OCI-LY1 (cell line): ENCODE measurements at regions not wholly inside any gene's neighbourhood (a gene's known extent, or its start where the extent isn't known, plus 50 kb on each side); places are given as distances from the start of the nearest gene placed in this dataset.

Source experiments
- H2AFZ ChIP-seq: fragments of 200-600 bp; sonication (generic), shearing (Covaris generic); 2 replicates; pipeline ENCODE4 v1.6.0; 2014; ENCODE audit warnings: antibody characterized with exemption, mild to moderate bottlenecking, low read length
- H3F3A ChIP-seq: fragments of 200-600 bp; sonication (generic), shearing (Covaris generic); 2 replicates; pipeline ENCODE4 v1.6.0; 2014; ENCODE audit warnings: mild to moderate bottlenecking, antibody characterized with exemption, low read length, moderate library complexity; ENCODE audit not compliant: insufficient read depth
- H3K27ac ChIP-seq: fragments of 200-600 bp; sonication (generic); 2 replicates; pipeline ENCODE4 v1.5.1; 2014; ENCODE audit warnings: low read length, mixed run types, mild to moderate bottlenecking, low read depth; ENCODE audit not compliant: poor library complexity, severe bottlenecking
- H3K27me3 ChIP-seq: fragments of 200-600 bp; sonication (generic); 2 replicates; pipeline ENCODE4 v1.6.0; 2014; ENCODE audit warnings: antibody characterized with exemption, mild to moderate bottlenecking, low read length, moderate library complexity; ENCODE audit not compliant: insufficient read depth
- H3K36me3 ChIP-seq: fragments of 200-600 bp; sonication (generic); 2 replicates; pipeline ENCODE4 v1.6.1; 2014; ENCODE audit warnings: mild to moderate bottlenecking, antibody characterized with exemption, low read length, moderate library complexity, mixed read lengths; ENCODE audit not compliant: insufficient read depth
- H3K4me1 ChIP-seq: fragments of 200-600 bp; sonication (generic); 2 replicates; pipeline ENCODE4 v1.5.1; 2014; ENCODE audit warnings: mild to moderate bottlenecking, low read length, moderate library complexity; ENCODE audit not compliant: insufficient read depth, severe bottlenecking
- H3K4me2 ChIP-seq: fragments of 200-600 bp; sonication (generic), shearing (Covaris generic); 2 replicates; pipeline ENCODE4 v1.6.1; 2014; ENCODE audit warnings: low read length
- H3K4me3 ChIP-seq: fragments of 200-600 bp; sonication (generic); 2 replicates; pipeline ENCODE4 v1.5.1; 2014; ENCODE audit warnings: low read length, low read depth, mild to moderate bottlenecking, mixed read lengths; ENCODE audit not compliant: poor library complexity, severe bottlenecking
- H3K79me2 ChIP-seq: fragments of 200-600 bp; shearing (Covaris generic); 2 replicates; pipeline ENCODE4 v1.6.1; 2016; ENCODE audit warnings: mixed run types, low read length, mixed read lengths; ENCODE audit not compliant: insufficient read depth
- H3K9ac ChIP-seq: fragments of 200-600 bp; sonication (generic), shearing (Covaris generic); 2 replicates; pipeline ENCODE4 v1.6.1; 2014; ENCODE audit warnings: mild to moderate bottlenecking, low read length, mixed read lengths
- H3K9me2 ChIP-seq: fragments of 200-600 bp; sonication (generic), shearing (Covaris generic); 2 replicates; pipeline ENCODE4 v1.6.1; 2014; ENCODE audit warnings: low read depth, mild to moderate bottlenecking, low read length, mixed read lengths
- H3K9me3 ChIP-seq: fragments of 200-600 bp; shearing (Covaris generic); 2 replicates; pipeline ENCODE4 v1.6.1; 2014; ENCODE audit warnings: low read length, mixed read lengths
- H4K20me1 ChIP-seq: fragments of 200-600 bp; sonication (generic), shearing (Covaris generic); 2 replicates; pipeline ENCODE4 v1.6.0; 2016; ENCODE audit warnings: mild to moderate bottlenecking, low read length; ENCODE audit not compliant: insufficient read depth
- CTCF ChIP-seq: fragments of 200-600 bp; sonication (generic), shearing (Covaris generic); IDR thresholded peaks from 2 replicates; pipeline ENCODE4 v1.5.1; 2017; ENCODE audit warnings: mild to moderate bottlenecking, antibody characterized with exemption, low read length, moderate library complexity, mixed read lengths
- EZH2 ChIP-seq: fragments of 200-600 bp; sonication (generic), shearing (Covaris generic); IDR thresholded peaks from 2 replicates; pipeline ENCODE4 v1.8.0; 2017; ENCODE audit warnings: borderline replicate concordance, mixed run types, mild to moderate bottlenecking, antibody characterized with exemption, low read length, moderate library complexity, mixed read lengths

DNA sequence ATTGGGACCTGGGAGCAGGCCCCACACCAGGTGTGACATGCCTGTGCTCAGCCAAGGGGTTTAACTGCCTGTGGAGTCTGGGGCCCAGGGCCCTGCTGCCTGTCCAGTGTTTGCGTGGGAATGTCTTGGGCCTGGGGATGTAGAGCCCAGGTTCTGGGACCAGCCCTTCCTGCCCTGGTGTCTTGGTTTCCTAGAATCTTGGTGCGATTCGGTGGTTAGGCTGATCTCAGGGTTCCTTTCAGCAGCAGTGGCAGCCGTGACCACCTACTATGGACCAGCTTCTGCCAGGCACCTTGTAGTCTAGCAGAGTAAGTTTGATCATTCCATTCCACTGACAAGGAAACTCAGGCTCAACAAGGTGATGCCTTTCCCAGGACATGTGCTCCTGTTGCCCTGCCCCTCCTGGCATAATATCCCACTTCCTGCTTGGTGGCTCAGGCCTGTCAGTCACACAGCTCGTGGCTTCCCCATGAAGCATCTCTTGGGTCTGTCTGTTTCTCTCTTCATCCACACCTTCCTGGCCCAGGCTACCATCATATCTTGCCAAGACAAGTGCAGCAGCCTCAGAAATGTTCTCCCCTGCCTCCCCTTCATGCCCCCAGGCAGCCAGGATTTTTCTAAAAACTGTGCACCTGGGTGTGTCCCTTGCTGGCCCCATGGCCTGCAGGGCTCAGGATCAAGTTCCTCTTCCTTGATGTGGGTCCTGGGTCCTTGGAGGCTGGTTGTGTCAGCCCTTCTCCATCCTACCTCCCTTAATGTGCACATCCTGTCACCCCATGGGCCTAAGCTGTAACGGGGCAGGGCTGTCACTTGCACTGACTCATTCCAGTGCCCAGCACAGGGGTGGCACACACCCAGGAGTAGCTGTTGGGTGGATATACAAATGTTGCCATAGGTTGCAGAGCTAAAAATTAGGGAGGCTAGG lies 101.6 kb downstream of the SLC25A47 start:
- Histone ChIP-seq H3K4me1 (no peaks in the 10 kb centered on the region), H3K27me3 (no peaks in the 10 kb centered on the region; the same call in 1 of the 2 replicates)

GRCh38 chr14:100425429-100425827 lies 102.3 kb downstream of the SLC25A47 start:
- H3K9me2 ChIP-seq: no peaks in the 10 kb centered on the region
- no peak overlapping the region for H3K9ac ChIP-seq
- no peaks in the 10 kb centered on the region for H3K79me2 ChIP-seq
- no peaks in the 10 kb centered on the region for H3F3A ChIP-seq
- TF ChIP-seq EZH2 (no peak), CTCF (no peak)
- H3K4me2 ChIP-seq: no peak overlapping the region
- no peak overlapping the region for H3K4me3 ChIP-seq
- H3K27ac ChIP-seq: no peak overlapping the region
- no peaks in the 10 kb centered on the region for H4K20me1 ChIP-seq
- no peaks in the 10 kb centered on the region for H3K4me1 ChIP-seq
- no peaks in the 10 kb centered on the region for H3K36me3 ChIP-seq
- H2AFZ ChIP-seq: no peak overlapping the region
- H3K9me3 ChIP-seq: no peaks in the 10 kb centered on the region
- no peaks in the 10 kb centered on the region; the same call in 1 of the 2 replicates for H3K27me3 ChIP-seq

More for the DNA sequence above, 101.6 kb downstream of the SLC25A47 start:
- TF ChIP-seq CTCF (no peak), EZH2 (no peak)
- no peaks in the 10 kb centered on the region for H4K20me1 ChIP-seq
- H3K9me3 ChIP-seq: no peaks in the 10 kb centered on the region
- no peak overlapping the region for H3K27ac ChIP-seq
- H3K36me3 ChIP-seq: no peaks in the 10 kb centered on the region
- no peaks in the 10 kb centered on the region for H3K9me2 ChIP-seq
- H3K4me3 ChIP-seq: no peak overlapping the region
- H2AFZ ChIP-seq: no peak overlapping the region
- no peaks in the 10 kb centered on the region for H3F3A ChIP-seq
- H3K79me2 ChIP-seq: no peaks in the 10 kb centered on the region
- no peak overlapping the region for H3K9ac ChIP-seq
- H3K4me2 ChIP-seq: no peak overlapping the region

DNA sequence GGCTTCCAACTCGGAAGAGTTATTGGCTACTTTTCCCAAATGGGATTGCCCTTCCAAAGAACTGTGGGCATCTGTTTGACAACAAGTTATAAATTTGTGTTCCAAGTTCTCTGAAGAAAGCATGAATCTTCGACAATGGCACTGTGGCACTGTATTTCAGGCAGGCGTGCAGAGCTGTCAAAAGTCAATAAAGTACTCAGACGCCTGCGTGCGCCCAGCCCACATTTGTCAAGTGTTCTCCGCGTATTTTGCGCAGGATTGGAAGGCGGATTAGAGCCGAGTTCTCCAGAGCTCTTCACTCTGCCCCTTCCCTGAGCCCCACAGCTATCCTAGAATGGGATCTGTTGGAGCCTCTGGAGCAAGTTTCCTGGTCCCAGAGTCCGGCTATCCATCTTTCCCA lies 103.2 kb downstream of the SLC25A47 start:
- Histone ChIP-seq H3K4me3 (no peak overlapping the region), H3K79me2 (no peaks in the 10 kb centered on the region), H3K4me2 (no peak overlapping the region), H3F3A (no peaks in the 10 kb centered on the region), H2AFZ (no peak overlapping the region), H3K9me3 (no peaks in the 10 kb centered on the region), H3K4me1 (no peaks in the 10 kb centered on the region), H4K20me1 (no peaks in the 10 kb centered on the region), H3K36me3 (no peaks in the 10 kb centered on the region), H3K27me3 (no peaks in the 10 kb centered on the region; the same call in 1 of the 2 replicates), H3K9ac (no peak overlapping the region), H3K27ac (no peak overlapping the region), H3K9me2 (no peaks in the 10 kb centered on the region)
- no peak for TF ChIP-seq EZH2
- TF ChIP-seq CTCF: no peak
